AG10803 (cell line): ENCODE measurements at regions not wholly inside any gene's neighbourhood (a gene's known extent, or its start where the extent isn't known, plus 50 kb on each side); places are given as distances from the start of the nearest gene placed in this dataset.

Source experiments
- DNase-seq: peaks from one replicate; pipeline ENCODE4 v3.0.0; 2010; ENCODE audit warnings: low read depth
- H3K4me3 ChIP-seq: 2 replicates; pipeline ENCODE4 v1.5.1; 2011; ENCODE audit warnings: mild to moderate bottlenecking, low read length, control low read depth
- CTCF ChIP-seq: conservative IDR thresholded peaks from 2 replicates; pipeline ENCODE4 v1.5.1; 2011; ENCODE audit warnings: mild to moderate bottlenecking, low read length, control low read depth, inconsistent platforms

DNA sequence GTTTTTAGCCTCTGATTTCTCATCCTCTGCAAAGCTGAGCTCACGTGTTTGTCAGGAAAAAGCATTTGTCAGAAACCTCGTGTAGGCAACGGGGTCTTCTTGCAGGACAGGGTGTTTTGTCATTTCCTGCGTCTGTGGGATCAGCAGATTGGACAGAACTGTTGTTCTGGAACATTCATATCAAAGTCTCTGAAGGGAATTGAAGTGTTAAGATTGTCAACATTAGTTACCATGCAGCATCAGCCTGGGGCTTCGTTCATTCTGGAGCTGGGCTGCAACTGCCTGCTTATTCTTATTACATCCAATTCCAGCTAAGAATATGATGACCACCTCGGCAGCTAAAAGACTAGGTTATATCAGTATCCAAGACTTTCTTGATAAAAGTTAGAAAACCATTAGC is 71.0 kb upstream of the RALGAPA2 start:
- DNase-seq, result no peak
- no peak overlapping the region for H3K4me3 ChIP-seq
- no peak for TF ChIP-seq CTCF

DNA sequence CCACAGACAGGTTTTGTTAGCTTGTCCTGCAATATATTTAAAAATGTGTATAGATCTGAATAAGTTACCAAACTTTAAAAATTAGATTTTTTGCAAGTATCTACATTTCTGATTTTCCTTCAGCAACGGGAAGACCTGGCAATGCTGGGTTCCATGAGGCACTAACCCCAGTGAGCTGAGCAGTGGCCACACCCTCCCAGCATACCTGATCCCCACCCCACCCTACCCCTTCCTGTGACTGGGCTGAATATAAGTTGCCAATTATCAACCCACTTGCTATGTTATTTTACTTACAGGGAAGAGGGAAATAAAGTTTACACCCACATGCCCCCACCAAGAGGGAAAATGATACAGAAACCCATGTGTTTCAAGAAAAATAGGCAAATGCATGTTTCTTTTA is 70.3 kb upstream of the RALGAPA2 start:
- DNase-seq, result no peak
- TF ChIP-seq CTCF, result no peak
- H3K4me3 ChIP-seq, result no peak overlapping the region

GRCh38 chr20:20782231-20782630 is 69.8 kb upstream of the RALGAPA2 start:
- TF ChIP-seq CTCF, result no peak
- no peak for DNase-seq
- H3K4me3 ChIP-seq, result no peak overlapping the region

- no peak overlapping the region for H3K4me3 ChIP-seq
- DNase-seq, result no peak
- TF ChIP-seq CTCF, result no peak
Measured at GRCh38 chr20:20781029-20781428, 68.6 kb upstream of the RALGAPA2 start.

DNA sequence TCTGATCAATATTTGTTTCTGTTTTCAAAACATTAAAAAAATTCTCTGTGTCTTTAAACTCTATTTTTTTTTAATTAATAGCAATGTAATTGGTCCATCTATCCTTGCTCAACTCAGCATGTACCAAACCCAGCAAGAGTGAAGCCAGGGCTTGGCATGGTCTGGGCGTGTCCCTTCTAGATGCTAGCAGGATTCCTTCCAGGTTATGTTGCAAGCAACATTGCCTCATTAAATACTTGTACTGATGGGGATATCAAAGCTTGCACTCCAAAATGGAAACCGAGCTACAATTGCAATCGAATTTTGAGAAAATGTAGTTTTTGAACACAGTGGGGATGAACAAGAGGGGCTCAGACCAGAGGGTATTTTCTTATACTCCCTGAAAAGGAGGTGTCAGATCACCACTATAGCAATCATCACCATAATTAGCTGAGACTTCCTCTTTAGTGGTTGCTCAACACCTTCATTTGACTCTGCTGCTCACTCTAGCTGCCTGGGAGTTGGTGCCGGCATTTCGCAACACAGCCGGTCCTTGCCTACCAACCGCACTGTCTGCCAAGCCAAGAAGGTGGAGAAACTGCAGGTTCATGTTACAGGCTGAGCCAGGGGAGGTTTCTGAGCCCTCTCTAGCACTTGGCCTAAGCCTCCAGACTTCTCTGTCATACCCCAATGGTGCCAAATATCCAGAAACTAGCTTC is 67.8 kb upstream of the RALGAPA2 start:
- no peak for TF ChIP-seq CTCF
- no peak overlapping the region for H3K4me3 ChIP-seq
- DNase-seq, result peak; percentile 13

DNA sequence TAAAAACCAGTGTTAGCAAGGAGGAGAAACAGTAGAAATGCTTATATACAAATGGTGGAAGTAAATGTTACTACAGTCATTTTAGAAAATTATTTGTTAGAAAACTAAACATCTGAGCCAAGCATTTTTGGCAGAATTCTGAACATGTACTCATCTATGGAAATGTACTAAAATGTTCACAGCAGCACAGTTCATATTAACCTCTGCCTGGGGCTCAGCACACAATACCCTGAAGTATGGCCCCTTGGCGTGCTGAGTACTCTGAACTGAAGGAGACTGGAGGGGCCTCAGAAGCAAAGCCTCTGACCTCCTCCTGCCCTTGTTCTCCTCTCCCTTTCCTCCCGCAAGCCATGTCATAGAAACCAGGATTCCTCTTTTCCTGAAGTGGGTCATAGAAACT is 66.2 kb upstream of the RALGAPA2 start:
- H3K4me3 ChIP-seq, result no peak overlapping the region
- DNase-seq, result no peak
- TF ChIP-seq CTCF, result no peak

DNA sequence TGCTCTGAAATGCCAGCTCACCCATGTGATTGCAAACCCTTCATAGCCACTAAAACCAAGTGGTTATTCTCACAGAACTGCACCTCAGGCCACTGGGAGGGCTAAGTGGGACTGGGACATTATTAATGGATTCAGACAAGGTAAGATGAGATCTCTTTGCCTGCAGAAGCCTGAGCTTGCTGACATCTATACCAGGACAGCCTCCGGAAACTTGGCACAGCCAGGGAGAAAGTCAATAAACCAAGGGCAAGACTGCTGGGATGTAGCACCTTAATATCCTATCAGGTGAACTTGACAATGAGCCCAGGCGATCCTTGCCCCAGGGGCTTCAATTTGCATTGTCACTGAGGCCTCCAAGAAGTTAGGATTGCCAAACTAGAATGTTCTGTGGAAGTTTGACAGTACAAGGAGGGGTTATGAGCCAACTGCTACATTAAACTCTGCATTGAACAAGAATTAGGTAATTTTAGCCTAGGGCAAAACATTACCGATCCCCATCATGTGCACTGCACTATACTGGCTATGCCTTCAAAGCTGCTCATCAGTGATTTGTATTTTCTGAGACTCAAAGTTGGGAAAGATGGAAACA is 60.1 kb upstream of the RALGAPA2 start:
- no peak overlapping the region for H3K4me3 ChIP-seq
- DNase-seq, result no peak
- TF ChIP-seq CTCF, result no peak
